ENCODE measurements at regions not wholly inside any gene's neighbourhood (a gene's known extent, or its start where the extent isn't known, plus 50 kb on each side); places are given as distances from the start of the nearest gene placed in this dataset.

DNA sequence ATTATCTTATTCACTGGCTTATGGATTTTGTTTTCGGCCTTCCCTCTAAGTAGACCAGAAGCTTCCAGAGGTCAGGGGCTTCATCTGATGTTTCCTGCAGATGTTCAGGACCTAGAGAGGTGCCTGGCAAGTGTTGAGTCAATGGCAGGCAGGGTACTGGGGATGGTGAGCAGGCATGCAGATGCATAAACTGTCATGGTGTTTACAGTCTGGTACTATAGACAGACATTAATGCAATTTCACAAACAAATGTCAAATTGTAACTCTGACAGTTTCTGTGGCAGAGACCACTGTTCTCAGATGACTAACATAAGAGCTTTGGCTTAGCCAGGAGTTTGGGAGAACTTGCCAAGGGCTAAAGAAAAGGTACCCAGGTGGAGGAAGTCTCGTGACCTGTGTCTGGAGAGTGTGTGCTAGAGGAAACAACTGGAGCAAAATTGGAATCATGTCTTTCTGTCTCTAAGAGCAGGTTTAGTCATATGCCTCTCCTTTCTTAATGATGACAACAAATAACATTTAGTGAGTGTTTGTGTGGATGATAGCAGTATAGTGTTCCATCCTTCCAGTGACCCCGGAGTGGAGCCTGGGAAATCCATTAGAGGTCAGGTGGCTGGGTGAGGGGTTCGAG lies 53.7 kb upstream of the TRAK1 start:
- DNase-seq: no peak

GRCh38 chr3:42036483-42036823 lies 54.7 kb upstream of the TRAK1 start:
- DNase-seq: no peak

GRCh38 chr3:42035816-42036482 lies 55.2 kb upstream of the TRAK1 start:
- no peak for DNase-seq

GRCh38 chr3:42035007-42035406 lies 56.1 kb upstream of the TRAK1 start:
- DNase-seq: no peak

DNA sequence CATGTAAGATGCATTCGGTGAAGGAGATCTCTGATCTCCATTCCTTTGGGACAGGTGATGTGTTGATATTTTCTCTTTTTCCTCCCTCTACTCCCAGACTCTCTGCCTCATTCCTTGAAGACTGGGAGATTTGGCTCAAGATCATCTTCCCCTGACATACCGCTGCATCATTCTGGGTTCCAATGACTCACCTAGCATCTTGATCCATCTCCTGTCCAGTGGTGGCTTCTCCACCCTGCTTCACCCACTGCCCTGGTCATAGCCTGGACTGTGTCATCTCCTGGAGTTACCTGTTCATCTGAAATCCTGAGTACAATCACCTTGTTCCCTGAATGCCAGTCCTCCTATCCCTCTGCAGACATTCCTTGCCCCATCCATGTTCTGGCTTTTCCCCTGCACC lies 57.4 kb upstream of the TRAK1 start:
- no peak for DNase-seq

DNA sequence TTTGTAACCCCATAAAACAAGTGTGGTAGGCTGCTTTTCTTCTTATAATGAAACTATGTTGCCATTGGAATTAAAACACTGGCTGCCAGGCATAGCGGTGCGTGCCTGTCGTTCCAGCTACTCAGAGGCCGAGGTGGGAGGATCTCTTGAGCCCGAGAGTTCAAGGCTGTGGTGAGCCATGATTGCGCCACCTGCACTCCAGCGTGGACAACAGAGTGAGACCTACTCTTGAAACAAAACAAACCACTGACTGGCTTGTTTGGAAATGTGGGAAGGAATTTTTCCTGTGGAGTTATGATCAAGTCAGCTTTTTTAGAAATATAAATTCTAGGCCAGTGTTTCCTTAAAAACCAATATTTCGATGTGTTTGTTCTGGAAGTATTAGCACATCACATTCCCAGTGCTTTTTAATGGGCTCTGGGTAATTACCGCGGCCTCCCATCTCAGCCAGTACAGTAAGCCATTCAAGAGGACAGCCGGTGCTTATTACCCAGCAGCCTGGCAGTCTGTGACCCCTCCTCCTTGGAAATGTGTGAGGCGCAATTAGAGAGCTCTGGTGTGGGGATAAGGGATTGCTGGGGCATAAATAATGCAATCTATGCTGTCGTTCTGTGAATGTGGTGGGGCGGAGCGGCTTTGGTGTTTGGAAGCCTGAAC lies 58.3 kb upstream of the TRAK1 start:
- no peak for DNase-seq

DNA sequence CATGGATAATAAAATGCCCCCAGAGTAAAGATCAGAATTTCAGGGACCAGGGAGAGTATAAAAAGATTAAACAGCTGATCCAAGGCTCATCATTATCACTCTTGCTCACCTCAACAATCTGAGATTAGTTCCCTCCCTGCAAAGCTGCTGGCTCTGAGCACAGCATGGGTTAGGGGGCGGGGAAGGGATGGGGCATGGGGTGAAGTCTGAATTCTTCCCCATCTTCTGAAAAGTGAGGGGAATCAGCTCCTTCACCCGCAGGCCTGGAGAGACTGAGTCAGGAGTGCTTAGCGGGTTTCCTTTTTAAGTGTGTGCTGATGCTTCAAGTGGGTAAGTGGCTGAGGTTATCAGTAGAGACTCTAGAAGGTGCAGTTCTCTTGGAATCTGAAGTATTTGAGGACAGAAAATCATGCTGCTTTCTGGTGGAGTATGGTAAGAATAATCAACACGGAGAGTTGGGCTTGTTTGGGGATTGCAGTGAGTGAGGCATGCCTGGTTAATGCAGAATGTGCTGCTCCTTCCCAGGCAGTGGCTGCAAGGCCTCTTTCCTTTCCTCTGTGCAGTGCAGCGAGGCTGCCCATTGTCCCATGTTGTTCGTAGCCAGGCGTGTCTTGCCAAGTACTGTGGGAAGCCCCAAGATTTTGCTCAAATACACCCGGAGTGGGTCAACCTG lies 59.2 kb upstream of the TRAK1 start:
- no peak for DNase-seq

DNA sequence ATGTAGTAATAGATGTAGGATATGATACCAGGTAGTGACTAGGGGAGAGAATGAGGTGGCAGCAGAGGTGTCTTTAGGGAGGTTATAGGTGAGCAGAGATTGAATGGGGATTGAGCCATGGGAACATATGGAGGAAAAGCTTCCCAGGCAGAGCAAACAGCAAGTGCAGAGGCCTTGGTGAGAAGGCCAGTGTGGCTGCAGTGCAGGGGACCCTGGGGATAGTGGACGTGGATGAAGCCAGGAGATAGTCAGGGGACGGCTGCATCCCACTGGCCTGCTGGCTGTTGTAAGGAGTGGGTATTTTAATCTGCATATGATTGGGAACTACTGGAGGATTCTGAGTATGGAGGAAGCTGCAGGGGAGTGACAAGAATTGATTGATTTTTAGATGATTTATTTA lies 62.7 kb upstream of the TRAK1 start:
- peak; percentile 10 for DNase-seq

- no peak for DNase-seq
These were observed 63.6 kb upstream of the TRAK1 start for GRCh38 chr3:42027571-42027970.

- no peak for DNase-seq
These were observed 63.7 kb upstream of the ULK4 start for GRCh38 chr3:42025370-42026138.

DNA sequence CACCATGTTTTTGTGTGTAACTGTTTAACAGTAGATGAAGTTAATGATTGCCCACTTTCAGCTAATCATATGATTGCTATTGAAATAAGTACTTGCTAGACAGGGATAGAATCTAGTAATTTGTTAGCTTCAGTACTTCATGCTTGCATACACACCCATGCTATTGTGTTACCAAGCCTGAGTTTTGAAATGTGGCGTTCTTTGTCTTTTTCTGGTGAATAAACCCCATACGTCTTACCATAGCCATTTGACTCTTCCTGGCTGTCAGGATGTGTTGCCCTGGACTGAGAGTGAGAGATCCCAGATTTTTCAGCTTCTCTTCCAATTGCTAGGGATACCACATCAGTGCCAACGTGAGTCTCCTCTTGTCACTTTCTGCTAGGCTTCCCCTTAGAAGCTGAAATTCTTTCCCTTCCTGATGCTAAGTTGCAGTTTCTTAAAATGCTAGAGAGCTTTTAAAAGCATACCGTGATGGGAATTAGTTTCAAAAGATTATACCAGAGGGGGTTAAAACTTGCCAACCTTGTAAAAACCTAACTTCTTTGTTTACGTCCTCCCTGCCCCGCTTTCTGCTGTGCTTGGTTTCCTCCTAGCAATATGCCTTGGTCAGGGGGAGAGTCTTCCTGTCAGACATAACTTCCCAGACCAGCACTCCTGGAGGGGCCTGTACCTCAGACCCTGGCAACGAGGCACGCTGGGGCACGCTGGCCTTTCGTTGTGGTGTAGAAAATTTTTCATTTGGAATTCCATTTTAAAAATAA lies 62.9 kb upstream of the ULK4 start:
- DNase-seq: no peak

GRCh38 chr3:42023380-42023779 lies 61.5 kb upstream of the ULK4 start:
- peak; percentile 67 for DNase-seq

GRCh38 chr3:42022355-42022754 lies 60.5 kb upstream of the ULK4 start:
- no peak for DNase-seq

- DNase-seq: no peak
These were observed 58.9 kb upstream of the ULK4 start for GRCh38 chr3:42020684-42021307.

DNA sequence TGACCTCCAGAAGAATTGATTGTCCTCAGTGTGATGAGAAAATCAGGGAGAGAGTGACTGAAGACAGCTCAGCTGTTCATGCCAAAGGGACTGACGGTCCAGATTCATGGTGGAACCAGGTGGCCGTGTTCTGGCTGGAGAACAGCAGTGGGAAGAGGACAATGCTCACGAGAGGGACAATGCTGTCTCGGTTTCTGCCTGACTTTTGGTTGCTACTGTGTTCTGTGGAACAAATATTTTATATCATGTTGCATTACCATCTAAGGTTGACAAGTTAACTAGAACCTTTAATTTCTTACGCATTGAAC lies 58.0 kb upstream of the ULK4 start:
- DNase-seq: no peak

DNA sequence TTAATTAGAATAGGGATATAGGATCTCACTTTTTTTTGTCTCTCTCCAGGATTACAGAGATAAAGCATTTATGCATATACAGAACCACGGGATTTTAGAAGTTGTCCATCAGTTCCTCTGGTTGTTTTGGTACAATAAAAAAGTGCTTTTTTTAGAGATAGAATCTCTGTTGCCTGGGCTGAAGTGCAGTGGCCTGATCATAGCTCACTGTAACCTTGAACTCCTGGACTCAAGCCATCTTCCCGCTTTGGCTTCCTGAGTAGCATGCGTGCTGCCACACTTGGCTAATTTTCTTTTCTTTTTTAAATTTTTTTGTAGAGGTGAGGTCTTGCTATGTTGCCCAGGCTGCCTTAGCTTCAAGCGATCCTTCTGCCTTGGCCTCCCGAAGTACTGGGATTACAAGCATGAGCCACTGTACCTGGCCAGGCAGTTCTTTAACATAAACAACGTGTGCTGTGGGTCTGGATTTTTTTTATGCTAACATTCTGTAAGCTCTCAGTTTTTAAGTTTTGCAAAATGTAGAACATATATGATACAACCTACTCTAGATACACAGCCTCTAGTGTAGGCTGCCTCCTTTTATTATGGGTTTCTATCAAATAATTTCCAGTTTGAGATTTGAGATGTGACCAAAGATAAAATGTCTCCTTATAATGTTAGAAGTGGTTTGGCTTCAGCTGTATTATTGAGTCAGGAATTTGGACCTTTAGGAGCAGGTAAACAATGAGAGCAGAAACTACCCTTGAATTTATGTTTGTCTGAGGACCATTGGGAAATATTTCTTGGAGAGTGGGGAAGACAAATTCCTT lies 57.4 kb upstream of the ULK4 start:
- no peak for DNase-seq

DNA sequence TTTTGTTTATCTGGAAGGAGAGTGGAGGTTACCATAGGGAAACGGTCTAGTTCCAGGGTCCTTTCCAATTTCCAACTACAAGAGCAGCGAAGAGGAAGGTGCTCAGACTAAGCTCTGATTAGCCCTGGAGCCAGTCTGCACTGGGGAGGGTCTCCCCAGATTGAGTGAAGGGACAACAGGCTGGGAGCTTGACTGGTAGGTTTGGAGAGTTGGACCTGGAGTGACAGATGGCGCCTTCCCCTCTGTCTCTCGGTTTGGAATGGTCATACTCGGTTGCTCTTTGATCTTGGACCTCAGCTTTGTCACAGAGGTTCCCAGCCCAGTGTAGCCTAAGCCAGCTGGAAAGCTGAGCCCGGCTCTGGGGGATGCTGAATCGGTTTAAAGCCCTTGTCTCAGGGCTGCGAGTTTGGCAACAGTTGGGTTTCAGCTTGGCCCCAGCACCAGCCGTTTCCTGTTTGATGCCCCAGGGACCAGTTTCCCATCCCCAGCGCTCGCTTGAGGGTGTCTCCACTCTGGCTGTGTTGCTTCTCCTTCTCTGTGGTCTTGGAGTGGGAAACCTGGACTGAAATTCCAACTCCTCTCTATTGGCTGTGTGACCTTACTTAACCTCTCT lies 53.1 kb upstream of the ULK4 start:
- DNase-seq: peak; percentile 35

- no peak for DNase-seq
These were observed 52.6 kb upstream of the ULK4 start for GRCh38 chr3:42014458-42014920.

- DNase-seq: peak; percentile 49
These were observed 52.0 kb upstream of the ULK4 start for GRCh38 chr3:42013691-42014457.
